ENCODE measurements at regions not wholly inside any gene's neighbourhood (a gene's known extent, or its start where the extent isn't known, plus 50 kb on each side); places are given as distances from the start of the nearest gene placed in this dataset.

DNA sequence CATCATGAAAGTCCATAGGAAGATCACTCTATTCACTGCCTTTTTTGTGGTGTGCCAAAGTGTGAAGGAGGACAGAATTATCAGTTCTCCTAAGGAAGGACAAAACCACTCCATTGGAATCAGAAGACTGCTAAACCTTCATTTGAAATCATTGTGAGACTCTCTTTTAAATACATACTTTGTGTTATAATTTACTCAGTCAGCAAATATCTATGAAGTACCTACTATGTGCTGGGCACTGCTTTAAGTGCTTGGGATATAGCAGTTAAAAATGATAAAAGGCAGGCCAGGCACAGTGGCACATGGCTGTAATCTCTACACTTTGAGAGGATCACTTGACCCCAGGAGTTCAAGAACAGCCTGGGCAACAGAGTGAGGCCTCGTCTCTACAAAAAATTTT lies 692.3 kb downstream of the DSC3 start:
- Histone ChIP-seq H3K27me3 (ENCODE audit: low read depth, low read length) (no peaks in the 10 kb centered on the region), H3K36me3 (ENCODE audit: control insufficient read depth in 1 of 2, insufficient read depth in 2 of 2, low read length in 2 of 2) (no peaks in the 10 kb centered on the region), H3K9me3 (ENCODE audit: control insufficient read depth in 1 of 2, low read length in 2 of 2) (no peaks in the 10 kb centered on the region), H3K4me3 (ENCODE audit: low read depth in 1 of 2, low read length in 2 of 2) (no peak overlapping the region), H3K4me1 (ENCODE audit: control insufficient read depth in 1 of 2, insufficient read depth in 2 of 2, low read length in 2 of 2) (no peaks in the 10 kb centered on the region), H3K27ac (ENCODE audit: low read length) (no peak overlapping the region)

DNA sequence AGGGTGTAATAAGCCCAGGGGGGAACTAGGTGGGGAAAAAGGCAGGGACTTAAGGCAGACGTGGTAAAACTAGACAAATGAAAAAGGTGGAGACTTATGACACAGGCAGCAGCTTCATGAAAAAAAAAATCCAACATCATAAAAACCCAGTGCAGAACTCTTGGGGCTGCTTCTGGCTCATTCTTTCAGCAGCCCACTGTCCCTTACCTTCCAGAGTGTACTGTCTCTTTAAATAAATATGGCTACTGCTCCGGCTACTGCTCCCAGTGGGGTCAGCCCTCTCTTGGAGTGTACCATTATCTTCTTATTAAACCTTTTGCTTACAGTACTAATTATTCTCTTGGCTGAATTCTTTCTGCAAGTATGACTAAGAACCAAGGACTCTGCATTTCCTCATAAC lies 699.5 kb downstream of the DSC3 start:
- Histone ChIP-seq H3K4me1 (ENCODE audit: control insufficient read depth in 1 of 2, insufficient read depth in 2 of 2, low read length in 2 of 2) (no peaks in the 10 kb centered on the region), H3K36me3 (ENCODE audit: control insufficient read depth in 1 of 2, insufficient read depth in 2 of 2, low read length in 2 of 2) (no peaks in the 10 kb centered on the region), H3K27me3 (ENCODE audit: low read depth, low read length) (no peaks in the 10 kb centered on the region), H3K9me3 (ENCODE audit: control insufficient read depth in 1 of 2, low read length in 2 of 2) (no peaks in the 10 kb centered on the region), H3K27ac (ENCODE audit: low read length) (no peak overlapping the region), H3K4me3 (ENCODE audit: low read depth in 1 of 2, low read length in 2 of 2) (no peak overlapping the region)

DNA sequence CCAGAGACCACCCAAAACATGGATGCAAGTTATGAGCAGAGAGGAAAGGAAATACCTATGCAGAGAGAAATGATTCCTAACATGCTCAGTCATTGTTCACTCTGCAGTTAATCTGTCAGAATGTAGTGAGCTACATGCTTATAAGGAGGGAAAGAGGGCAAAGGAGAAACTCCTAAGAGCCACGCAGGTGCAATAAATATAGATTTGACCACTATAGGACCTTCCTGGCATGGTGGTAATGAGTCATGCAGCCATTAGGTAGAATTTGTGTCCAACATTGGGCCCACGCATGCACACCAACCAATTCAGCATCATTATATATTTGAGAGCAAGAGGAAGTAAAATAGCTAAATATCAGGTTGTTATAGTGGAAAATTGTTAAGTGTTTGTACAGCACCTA lies 699.9 kb downstream of the DSC3 start:
- Histone ChIP-seq H3K36me3 (ENCODE audit: control insufficient read depth in 1 of 2, insufficient read depth in 2 of 2, low read length in 2 of 2) (no peaks in the 10 kb centered on the region), H3K4me3 (ENCODE audit: low read depth in 1 of 2, low read length in 2 of 2) (no peak overlapping the region), H3K9me3 (ENCODE audit: control insufficient read depth in 1 of 2, low read length in 2 of 2) (no peaks in the 10 kb centered on the region), H3K27ac (ENCODE audit: low read length) (no peak overlapping the region), H3K27me3 (ENCODE audit: low read depth, low read length) (no peaks in the 10 kb centered on the region), H3K4me1 (ENCODE audit: control insufficient read depth in 1 of 2, insufficient read depth in 2 of 2, low read length in 2 of 2) (no peaks in the 10 kb centered on the region)

DNA sequence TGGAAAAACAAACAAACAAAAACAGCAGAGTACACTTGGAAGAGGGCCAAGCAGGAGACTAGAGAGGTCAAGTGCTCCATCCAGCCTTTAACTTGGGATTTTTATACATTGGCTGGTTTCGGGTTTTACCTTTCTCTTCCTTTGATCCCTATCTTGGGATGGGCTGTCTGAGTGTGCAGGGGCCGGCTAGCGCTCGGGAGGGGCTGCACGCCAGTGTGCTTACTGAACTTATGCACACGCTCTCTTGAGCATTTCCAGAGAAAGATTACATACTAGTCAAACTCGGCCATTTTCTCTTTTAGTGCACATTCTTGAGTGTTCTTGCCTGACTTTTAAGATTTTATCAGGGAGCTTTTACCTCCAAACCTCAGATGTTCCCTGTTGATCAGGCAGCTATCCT lies 707.8 kb downstream of the DSC3 start:
- no peaks in the 10 kb centered on the region for H3K27me3 ChIP-seq (ENCODE audit: low read depth, low read length)
- H3K27ac ChIP-seq (ENCODE audit: low read length): no peak overlapping the region
- H3K36me3 ChIP-seq (ENCODE audit: control insufficient read depth in 1 of 2, insufficient read depth in 2 of 2, low read length in 2 of 2): no peaks in the 10 kb centered on the region
- H3K4me1 ChIP-seq (ENCODE audit: control insufficient read depth in 1 of 2, insufficient read depth in 2 of 2, low read length in 2 of 2): no peaks in the 10 kb centered on the region
- no peak overlapping the region for H3K4me3 ChIP-seq (ENCODE audit: low read depth in 1 of 2, low read length in 2 of 2)
- no peaks in the 10 kb centered on the region for H3K9me3 ChIP-seq (ENCODE audit: control insufficient read depth in 1 of 2, low read length in 2 of 2)

DNA sequence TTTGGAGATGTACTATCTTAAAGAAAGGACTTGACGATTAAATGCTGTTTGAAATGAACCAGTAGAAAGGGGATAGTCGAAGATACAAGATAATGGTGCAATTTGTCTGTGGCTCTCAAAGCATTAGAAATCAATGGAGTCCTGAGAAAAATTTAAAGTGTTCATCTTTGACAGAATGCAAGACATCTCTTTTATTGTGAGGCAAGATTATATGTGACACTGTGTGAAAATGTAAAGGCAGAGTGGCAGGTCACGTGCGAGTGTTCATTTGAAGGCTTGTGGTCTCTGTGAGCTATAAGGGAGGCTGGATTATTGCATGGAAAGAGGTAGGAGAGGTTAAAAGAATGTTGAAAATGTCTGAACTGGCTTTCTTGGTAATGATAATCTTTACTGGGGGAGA lies 709.2 kb downstream of the DSC3 start:
- H3K4me3 ChIP-seq (ENCODE audit: low read depth in 1 of 2, low read length in 2 of 2): no peak overlapping the region
- H3K27me3 ChIP-seq (ENCODE audit: low read depth, low read length): no peaks in the 10 kb centered on the region
- H3K4me1 ChIP-seq (ENCODE audit: control insufficient read depth in 1 of 2, insufficient read depth in 2 of 2, low read length in 2 of 2): no peaks in the 10 kb centered on the region
- no peaks in the 10 kb centered on the region for H3K9me3 ChIP-seq (ENCODE audit: control insufficient read depth in 1 of 2, low read length in 2 of 2)
- no peak overlapping the region for H3K27ac ChIP-seq (ENCODE audit: low read length)
- H3K36me3 ChIP-seq (ENCODE audit: control insufficient read depth in 1 of 2, insufficient read depth in 2 of 2, low read length in 2 of 2): no peaks in the 10 kb centered on the region

DNA sequence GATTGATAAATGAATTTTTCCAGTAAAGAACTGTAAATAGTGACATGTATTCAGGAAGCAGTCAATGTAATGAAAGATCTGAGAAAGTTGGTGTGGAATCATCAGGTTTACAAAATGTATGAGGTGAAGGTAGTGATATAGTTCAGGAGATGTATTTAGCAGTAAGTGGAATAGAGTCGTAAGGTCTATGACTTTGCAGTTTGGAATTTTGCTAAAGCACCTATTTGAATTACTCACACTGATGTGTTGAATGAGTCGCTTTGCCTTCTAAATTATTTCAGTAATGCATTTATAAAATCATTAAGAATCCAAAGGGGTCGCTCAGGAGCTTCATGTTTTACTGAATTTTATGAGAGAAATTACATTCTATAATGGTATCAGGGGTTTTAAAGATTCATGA lies 713.7 kb downstream of the DSC3 start:
- Histone ChIP-seq H3K4me3 (ENCODE audit: low read depth in 1 of 2, low read length in 2 of 2) (no peak overlapping the region), H3K27ac (ENCODE audit: low read length) (no peak overlapping the region), H3K4me1 (ENCODE audit: control insufficient read depth in 1 of 2, insufficient read depth in 2 of 2, low read length in 2 of 2) (no peaks in the 10 kb centered on the region), H3K36me3 (ENCODE audit: control insufficient read depth in 1 of 2, insufficient read depth in 2 of 2, low read length in 2 of 2) (no peaks in the 10 kb centered on the region), H3K27me3 (ENCODE audit: low read depth, low read length) (no peaks in the 10 kb centered on the region), H3K9me3 (ENCODE audit: control insufficient read depth in 1 of 2, low read length in 2 of 2) (no peaks in the 10 kb centered on the region)

DNA sequence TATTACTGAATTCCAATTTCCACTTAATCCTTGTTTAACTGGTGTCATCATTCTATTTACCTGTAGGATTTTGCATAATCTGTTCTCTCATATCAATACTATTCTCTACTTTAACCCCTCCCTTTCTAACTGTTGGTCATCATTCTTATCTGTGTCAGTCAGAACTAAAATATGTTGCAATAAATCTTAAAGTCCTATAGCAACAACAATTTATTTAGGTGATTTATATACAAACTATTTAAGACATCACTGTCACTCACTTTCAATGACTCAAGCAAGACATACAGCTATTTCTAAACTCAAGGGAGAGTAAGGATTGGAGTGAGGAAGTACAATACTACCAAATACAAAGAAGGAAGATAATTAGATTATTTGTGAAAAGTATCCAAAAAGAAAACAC lies 740.4 kb downstream of the DSC3 start:
- H3K4me3 ChIP-seq (ENCODE audit: low read depth in 1 of 2, low read length in 2 of 2): no peak overlapping the region
- no peak overlapping the region for H3K27ac ChIP-seq (ENCODE audit: low read length)
- no peaks in the 10 kb centered on the region for H3K27me3 ChIP-seq (ENCODE audit: low read depth, low read length)
- H3K4me1 ChIP-seq (ENCODE audit: control insufficient read depth in 1 of 2, insufficient read depth in 2 of 2, low read length in 2 of 2): no peaks in the 10 kb centered on the region
- no peaks in the 10 kb centered on the region for H3K9me3 ChIP-seq (ENCODE audit: control insufficient read depth in 1 of 2, low read length in 2 of 2)
- no peaks in the 10 kb centered on the region for H3K36me3 ChIP-seq (ENCODE audit: control insufficient read depth in 1 of 2, insufficient read depth in 2 of 2, low read length in 2 of 2)

DNA sequence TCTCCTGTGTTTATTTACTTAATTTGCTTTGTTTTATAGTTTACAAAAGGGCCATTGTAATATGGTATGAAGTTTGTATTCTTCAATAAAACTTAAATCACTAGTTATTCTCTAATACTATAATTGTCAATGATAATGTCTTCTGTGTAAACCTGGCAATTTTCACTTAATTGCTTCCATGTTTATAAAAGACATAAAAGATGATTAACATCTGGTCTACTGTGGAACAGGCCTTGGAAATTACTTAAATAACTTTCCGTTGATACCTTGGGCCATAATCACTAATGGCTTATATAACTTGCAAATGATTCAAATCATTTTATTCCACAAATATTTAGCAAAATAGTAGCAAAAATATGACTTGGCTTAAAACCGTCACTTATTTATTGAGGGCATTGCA lies 743.8 kb downstream of the DSC3 start:
- H3K4me1 ChIP-seq (ENCODE audit: control insufficient read depth in 1 of 2, insufficient read depth in 2 of 2, low read length in 2 of 2): no peaks in the 10 kb centered on the region

DNA sequence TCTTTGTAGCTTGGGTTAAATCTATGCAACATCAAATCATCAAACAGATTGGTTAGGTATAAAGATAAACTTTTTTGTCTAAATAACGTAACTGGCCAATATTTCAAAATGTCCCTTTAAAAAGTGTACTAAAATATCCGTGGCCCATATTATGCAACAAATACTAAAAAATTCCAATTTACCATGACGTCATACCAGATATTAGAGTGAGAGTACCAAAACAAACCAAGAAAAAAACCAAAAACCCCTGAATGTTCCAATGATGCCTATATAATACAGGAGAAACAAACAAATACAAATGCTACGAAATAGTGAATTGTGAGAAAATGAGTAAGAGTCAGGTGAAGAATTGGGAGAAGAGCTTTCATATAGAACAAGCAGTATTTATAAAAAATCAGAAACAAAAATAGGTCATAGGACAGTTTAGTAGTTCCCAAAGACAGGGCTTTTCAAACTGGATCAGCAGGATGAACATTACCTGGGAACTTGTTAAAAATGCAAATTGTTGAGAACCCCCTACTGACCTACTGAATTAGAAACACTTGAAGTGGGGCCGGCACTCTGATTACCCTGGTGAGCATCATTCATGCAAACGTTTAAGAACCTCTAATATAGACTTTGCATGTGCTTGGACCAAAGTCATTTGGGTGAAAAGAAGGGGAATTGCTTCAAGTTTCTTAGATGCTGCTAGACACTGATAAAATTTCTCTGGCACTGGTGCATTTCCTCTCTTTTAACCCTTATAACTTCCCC lies 753.7 kb downstream of the DSC3 start:
- Histone ChIP-seq H3K27me3 (ENCODE audit: low read depth, low read length) (no peaks in the 10 kb centered on the region), H3K36me3 (ENCODE audit: control insufficient read depth in 1 of 2, insufficient read depth in 2 of 2, low read length in 2 of 2) (no peaks in the 10 kb centered on the region), H3K27ac (ENCODE audit: low read length) (no peak overlapping the region), H3K4me3 (ENCODE audit: low read depth in 1 of 2, low read length in 2 of 2) (no peak overlapping the region), H3K9me3 (ENCODE audit: control insufficient read depth in 1 of 2, low read length in 2 of 2) (no peaks in the 10 kb centered on the region), H3K4me1 (ENCODE audit: control insufficient read depth in 1 of 2, insufficient read depth in 2 of 2, low read length in 2 of 2) (no peaks in the 10 kb centered on the region)

More for the DNA sequence above, 743.8 kb downstream of the DSC3 start:
- Histone ChIP-seq H3K27ac (ENCODE audit: low read length) (no peak overlapping the region), H3K9me3 (ENCODE audit: control insufficient read depth in 1 of 2, low read length in 2 of 2) (no peaks in the 10 kb centered on the region), H3K27me3 (ENCODE audit: low read depth, low read length) (no peaks in the 10 kb centered on the region), H3K36me3 (ENCODE audit: control insufficient read depth in 1 of 2, insufficient read depth in 2 of 2, low read length in 2 of 2) (no peaks in the 10 kb centered on the region), H3K4me3 (ENCODE audit: low read depth in 1 of 2, low read length in 2 of 2) (no peak overlapping the region)

DNA sequence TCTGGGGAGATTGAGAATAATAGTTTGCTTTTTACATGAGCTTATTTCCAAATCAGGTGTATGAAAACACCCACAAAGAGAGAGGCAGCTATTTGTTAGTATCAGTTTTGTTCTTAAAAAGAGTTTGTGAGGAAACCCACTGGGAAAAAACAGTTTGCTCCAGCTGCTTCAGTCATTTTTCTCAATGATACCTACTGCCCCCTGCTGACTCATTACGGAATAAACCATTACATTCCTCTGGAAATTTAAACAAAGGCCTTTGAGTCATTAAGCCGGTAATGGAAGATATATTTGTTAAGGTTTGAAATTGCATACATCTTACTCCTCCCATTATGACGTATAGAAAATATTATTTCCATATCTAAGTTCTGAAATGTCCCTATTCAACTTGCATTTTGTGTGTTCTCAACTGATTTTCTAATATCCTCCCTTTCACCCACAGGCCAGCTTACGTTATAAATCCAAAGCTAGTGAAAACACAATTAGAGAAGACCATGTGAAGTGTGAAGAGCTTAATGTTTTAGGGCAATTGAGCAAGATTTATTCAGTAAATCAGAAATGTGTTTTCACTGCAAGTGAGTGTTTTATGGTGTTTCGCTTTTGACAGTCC lies 761.6 kb downstream of the DSC3 start:
- no peaks in the 10 kb centered on the region for H3K36me3 ChIP-seq (ENCODE audit: control insufficient read depth in 1 of 2, insufficient read depth in 2 of 2, low read length in 2 of 2)
- no peak overlapping the region for H3K27ac ChIP-seq (ENCODE audit: low read length)
- no peaks in the 10 kb centered on the region for H3K9me3 ChIP-seq (ENCODE audit: control insufficient read depth in 1 of 2, low read length in 2 of 2)
- no peaks in the 10 kb centered on the region for H3K27me3 ChIP-seq (ENCODE audit: low read depth, low read length)
- H3K4me3 ChIP-seq (ENCODE audit: low read depth in 1 of 2, low read length in 2 of 2): no peak overlapping the region
- no peaks in the 10 kb centered on the region for H3K4me1 ChIP-seq (ENCODE audit: control insufficient read depth in 1 of 2, insufficient read depth in 2 of 2, low read length in 2 of 2)

DNA sequence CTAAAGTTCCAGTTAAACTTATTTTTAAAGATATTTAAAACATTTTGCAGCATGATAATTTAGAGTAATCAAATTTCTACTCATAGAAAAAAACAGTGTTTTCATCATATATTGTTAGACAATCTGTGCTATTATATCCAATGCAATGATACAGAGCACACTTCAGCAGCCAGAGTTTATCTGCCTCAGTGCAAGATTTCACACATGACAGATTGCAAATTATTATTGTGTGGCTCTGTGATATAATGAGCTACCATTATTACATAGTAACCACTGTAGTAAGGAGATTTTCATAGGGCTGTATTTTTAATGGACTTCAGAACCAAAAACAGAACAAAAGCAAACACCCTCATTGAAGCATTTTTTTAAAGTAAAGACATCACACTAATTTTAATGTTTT lies 762.4 kb downstream of the DSC3 start:
- H3K4me3 ChIP-seq (ENCODE audit: low read depth in 1 of 2, low read length in 2 of 2): no peak overlapping the region
- H3K9me3 ChIP-seq (ENCODE audit: control insufficient read depth in 1 of 2, low read length in 2 of 2): no peaks in the 10 kb centered on the region
- no peaks in the 10 kb centered on the region for H3K27me3 ChIP-seq (ENCODE audit: low read depth, low read length)
- no peaks in the 10 kb centered on the region for H3K4me1 ChIP-seq (ENCODE audit: control insufficient read depth in 1 of 2, insufficient read depth in 2 of 2, low read length in 2 of 2)
- no peaks in the 10 kb centered on the region for H3K36me3 ChIP-seq (ENCODE audit: control insufficient read depth in 1 of 2, insufficient read depth in 2 of 2, low read length in 2 of 2)
- H3K27ac ChIP-seq (ENCODE audit: low read length): no peak overlapping the region

DNA sequence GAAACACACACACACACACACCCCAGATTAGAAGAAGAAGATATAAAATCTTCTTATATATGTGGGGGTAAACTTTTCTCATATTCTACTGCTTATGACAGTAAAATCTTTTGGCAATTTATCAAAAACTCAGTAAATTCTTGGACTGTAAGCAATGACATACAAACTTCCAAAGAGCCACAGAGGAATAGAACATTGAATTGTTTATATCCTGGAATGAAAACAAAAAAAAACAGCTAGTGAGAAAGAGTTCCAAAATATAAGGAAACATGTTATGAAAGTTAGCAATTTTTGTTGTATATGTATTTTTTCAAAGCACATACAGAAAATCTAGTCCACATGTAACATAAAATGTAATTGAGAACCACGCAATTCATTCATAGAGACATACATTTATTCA lies 764.9 kb downstream of the DSC3 start:
- Histone ChIP-seq H3K27ac (ENCODE audit: low read length) (no peak overlapping the region), H3K4me3 (ENCODE audit: low read depth in 1 of 2, low read length in 2 of 2) (no peak overlapping the region), H3K9me3 (ENCODE audit: control insufficient read depth in 1 of 2, low read length in 2 of 2) (no peaks in the 10 kb centered on the region), H3K4me1 (ENCODE audit: control insufficient read depth in 1 of 2, insufficient read depth in 2 of 2, low read length in 2 of 2) (no peaks in the 10 kb centered on the region), H3K27me3 (ENCODE audit: low read depth, low read length) (no peaks in the 10 kb centered on the region), H3K36me3 (ENCODE audit: control insufficient read depth in 1 of 2, insufficient read depth in 2 of 2, low read length in 2 of 2) (no peaks in the 10 kb centered on the region)

Measured in muscle layer of duodenum (tissue), 2 donors.